Central memory CD8-positive, alpha-beta T cell (primary cell): ENCODE measurements at regions not wholly inside any gene's neighbourhood (a gene's known extent, or its start where the extent isn't known, plus 50 kb on each side); places are given as distances from the start of the nearest gene placed in this dataset.

Source experiments
- ATAC-seq: fragments of 150-1000 bp; cut with Tn5 transposase; replicated peaks from 2 replicates; pipeline ENCODE4 v1.10.0; 2022; ENCODE audit warnings: mild to moderate bottlenecking, moderate FRiP score, moderate number of reproducible peaks; ENCODE audit not compliant: poor library complexity, severe bottlenecking; ENCODE audit errors: extremely low read depth
- DNase-seq, 2 donors: peaks; one replicate each; pipeline ENCODE4 v3.0.0; 2021; ENCODE audit warnings: low spot score in 2 of 2
- H3K27ac Mint-ChIP-seq: one replicate; pipeline ENCODE4 v1.8.0; 2022; ENCODE audit warnings: low read depth, mild to moderate bottlenecking, moderate library complexity, mixed read lengths
- H3K27me3 Mint-ChIP-seq: one replicate; pipeline ENCODE4 v1.8.0; 2022; ENCODE audit warnings: mixed read lengths
- H3K36me3 Mint-ChIP-seq: one replicate; pipeline ENCODE4 v1.8.0; 2022; ENCODE audit warnings: mild to moderate bottlenecking, moderate library complexity, mixed read lengths; ENCODE audit not compliant: insufficient read depth
- H3K4me1 Mint-ChIP-seq: one replicate; pipeline ENCODE4 v1.8.0; 2022; ENCODE audit warnings: mixed read lengths
- H3K4me3 Mint-ChIP-seq: one replicate; pipeline ENCODE4 v1.8.0; 2022; ENCODE audit warnings: mild to moderate bottlenecking, moderate library complexity, mixed read lengths
- H3K9me3 Mint-ChIP-seq: one replicate; pipeline ENCODE4 v1.8.0; 2022; ENCODE audit warnings: mixed read lengths

- no peak overlapping the region for H3K27ac Mint-ChIP-seq
- no peaks in the 10 kb centered on the region for H3K36me3 Mint-ChIP-seq
- peaks cover 8% of the 10 kb centered on the region for H3K27me3 Mint-ChIP-seq
- peaks cover 25% of the 10 kb centered on the region for H3K9me3 Mint-ChIP-seq
- ATAC-seq (no peak), DNase-seq (no peak)
- H3K4me1 Mint-ChIP-seq = no peaks in the 10 kb centered on the region
- H3K4me3 Mint-ChIP-seq = no peak overlapping the region
These were observed 600.4 kb upstream of the NOX3 start for GRCh38 chr6:156056085-156056484.

GRCh38 chr6:156053626-156054025, 598.0 kb upstream of the NOX3 start:
- Mint-ChIP-seq H3K36me3 (no peaks in the 10 kb centered on the region), H3K27me3 (peaks cover 7% of the 10 kb centered on the region), H3K4me3 (no peak overlapping the region), H3K9me3 (peaks cover 32% of the 10 kb centered on the region), H3K4me1 (no peaks in the 10 kb centered on the region), H3K27ac (no peak overlapping the region)
- DNase-seq = no peak
- ATAC-seq = no peak

- Mint-ChIP-seq H3K36me3 (peaks cover 2% of the 10 kb centered on the region), H3K27ac (no peak overlapping the region), H3K9me3 (peaks cover 10% of the 10 kb centered on the region), H3K27me3 (no peaks in the 10 kb centered on the region), H3K4me3 (no peak overlapping the region), H3K4me1 (no peaks in the 10 kb centered on the region)
- DNase-seq (no peak), ATAC-seq (no peak)
These were observed 591.3 kb upstream of the NOX3 start for GRCh38 chr6:156046841-156047449.

GRCh38 chr6:156046268-156046665, 590.6 kb upstream of the NOX3 start:
- H3K4me1 Mint-ChIP-seq = no peaks in the 10 kb centered on the region
- no peaks in the 10 kb centered on the region for H3K27me3 Mint-ChIP-seq
- H3K4me3 Mint-ChIP-seq = no peak overlapping the region
- peaks cover 7% of the 10 kb centered on the region for H3K9me3 Mint-ChIP-seq
- H3K27ac Mint-ChIP-seq = no peak overlapping the region
- peaks cover 2% of the 10 kb centered on the region for H3K36me3 Mint-ChIP-seq
- DNase-seq (no peak), ATAC-seq (no peak)

- DNase-seq (no peak), ATAC-seq (no peak)
- Mint-ChIP-seq H3K36me3 (peaks cover 2% of the 10 kb centered on the region), H3K4me1 (no peaks in the 10 kb centered on the region), H3K27me3 (no peaks in the 10 kb centered on the region), H3K4me3 (no peak overlapping the region), H3K27ac (no peak overlapping the region), H3K9me3 (peaks cover 7% of the 10 kb centered on the region)
These were observed 590.0 kb upstream of the NOX3 start for GRCh38 chr6:156045401-156046267.

- Mint-ChIP-seq H3K9me3 (peaks cover 10% of the 10 kb centered on the region), H3K27me3 (no peaks in the 10 kb centered on the region), H3K4me3 (no peak overlapping the region), H3K27ac (no peak overlapping the region), H3K36me3 (no peaks in the 10 kb centered on the region), H3K4me1 (no peaks in the 10 kb centered on the region)
- no peak for ATAC-seq
- no peak for DNase-seq
These were observed 578.0 kb upstream of the NOX3 start for GRCh38 chr6:156033598-156033997.

GRCh38 chr6:156031516-156031915, 575.9 kb upstream of the NOX3 start:
- Mint-ChIP-seq H3K9me3 (peaks cover 17% of the 10 kb centered on the region), H3K27me3 (no peaks in the 10 kb centered on the region), H3K36me3 (no peaks in the 10 kb centered on the region), H3K27ac (no peak overlapping the region), H3K4me3 (no peak overlapping the region), H3K4me1 (no peaks in the 10 kb centered on the region)
- no peak for DNase-seq
- ATAC-seq = no peak

GRCh38 chr6:156030053-156030452, 574.4 kb upstream of the NOX3 start:
- H3K27me3 Mint-ChIP-seq = no peaks in the 10 kb centered on the region
- H3K4me3 Mint-ChIP-seq = no peak overlapping the region
- peaks cover 23% of the 10 kb centered on the region for H3K9me3 Mint-ChIP-seq
- no peak overlapping the region for H3K27ac Mint-ChIP-seq
- H3K4me1 Mint-ChIP-seq = no peaks in the 10 kb centered on the region
- ATAC-seq (no peak), DNase-seq (no peak)
- H3K36me3 Mint-ChIP-seq = no peaks in the 10 kb centered on the region

- no peaks in the 10 kb centered on the region for H3K4me1 Mint-ChIP-seq
- no peak overlapping the region for H3K4me3 Mint-ChIP-seq
- no peak for ATAC-seq
- no peaks in the 10 kb centered on the region for H3K36me3 Mint-ChIP-seq
- DNase-seq = no peak
- no peaks in the 10 kb centered on the region for H3K27me3 Mint-ChIP-seq
- no peak overlapping the region for H3K27ac Mint-ChIP-seq
- H3K9me3 Mint-ChIP-seq = peaks cover 24% of the 10 kb centered on the region
These were observed 573.8 kb upstream of the NOX3 start for GRCh38 chr6:156029286-156029985.

GRCh38 chr6:156028335-156029131, 572.9 kb upstream of the NOX3 start:
- Mint-ChIP-seq H3K9me3 (peaks cover 26% of the 10 kb centered on the region), H3K36me3 (no peaks in the 10 kb centered on the region), H3K4me1 (no peaks in the 10 kb centered on the region), H3K27me3 (no peaks in the 10 kb centered on the region), H3K4me3 (no peak overlapping the region), H3K27ac (no peak overlapping the region)
- no peak for DNase-seq
- ATAC-seq = no peak

GRCh38 chr6:156027248-156027626, 571.6 kb upstream of the NOX3 start:
- no peaks in the 10 kb centered on the region for H3K4me1 Mint-ChIP-seq
- H3K27ac Mint-ChIP-seq = no peak overlapping the region

GRCh38 chr6:156026486-156027247, 571.0 kb upstream of the NOX3 start:
- H3K27ac Mint-ChIP-seq = no peak overlapping the region
- H3K4me3 Mint-ChIP-seq = no peak overlapping the region
- no peaks in the 10 kb centered on the region for H3K27me3 Mint-ChIP-seq
- ATAC-seq (no peak), DNase-seq (no peak)
- H3K4me1 Mint-ChIP-seq = no peaks in the 10 kb centered on the region
- peaks cover 26% of the 10 kb centered on the region for H3K9me3 Mint-ChIP-seq
- H3K36me3 Mint-ChIP-seq = no peaks in the 10 kb centered on the region

More at GRCh38 chr6:156027248-156027626, 571.6 kb upstream of the NOX3 start:
- Mint-ChIP-seq H3K4me3 (no peak overlapping the region), H3K27me3 (no peaks in the 10 kb centered on the region), H3K9me3 (peaks cover 31% of the 10 kb centered on the region), H3K36me3 (no peaks in the 10 kb centered on the region)
- DNase-seq (no peak), ATAC-seq (no peak)
